NCI-H1417 (cell line): ENCODE measurements at regions not wholly inside any gene's neighbourhood (a gene's known extent, or its start where the extent isn't known, plus 50 kb on each side); places are given as distances from the start of the nearest gene placed in this dataset.

Experiments used
- DNase-seq, 3 experiments: peaks; one replicate each; lab custom pipeline; 2025; lab: John Stamatoyannopoulos, UW

- no peak for DNase-seq
Observed at GRCh38 chr22:46078241-46079092, 71.9 kb upstream of the PPARA start.

GRCh38 chr22:46079093-46079860 is 71.0 kb upstream of the PPARA start:
- no peak for DNase-seq

GRCh38 chr22:46079861-46080821 is 70.2 kb upstream of the PPARA start:
- peak in 1 of 3 experiments; percentile 23 for DNase-seq

DNA sequence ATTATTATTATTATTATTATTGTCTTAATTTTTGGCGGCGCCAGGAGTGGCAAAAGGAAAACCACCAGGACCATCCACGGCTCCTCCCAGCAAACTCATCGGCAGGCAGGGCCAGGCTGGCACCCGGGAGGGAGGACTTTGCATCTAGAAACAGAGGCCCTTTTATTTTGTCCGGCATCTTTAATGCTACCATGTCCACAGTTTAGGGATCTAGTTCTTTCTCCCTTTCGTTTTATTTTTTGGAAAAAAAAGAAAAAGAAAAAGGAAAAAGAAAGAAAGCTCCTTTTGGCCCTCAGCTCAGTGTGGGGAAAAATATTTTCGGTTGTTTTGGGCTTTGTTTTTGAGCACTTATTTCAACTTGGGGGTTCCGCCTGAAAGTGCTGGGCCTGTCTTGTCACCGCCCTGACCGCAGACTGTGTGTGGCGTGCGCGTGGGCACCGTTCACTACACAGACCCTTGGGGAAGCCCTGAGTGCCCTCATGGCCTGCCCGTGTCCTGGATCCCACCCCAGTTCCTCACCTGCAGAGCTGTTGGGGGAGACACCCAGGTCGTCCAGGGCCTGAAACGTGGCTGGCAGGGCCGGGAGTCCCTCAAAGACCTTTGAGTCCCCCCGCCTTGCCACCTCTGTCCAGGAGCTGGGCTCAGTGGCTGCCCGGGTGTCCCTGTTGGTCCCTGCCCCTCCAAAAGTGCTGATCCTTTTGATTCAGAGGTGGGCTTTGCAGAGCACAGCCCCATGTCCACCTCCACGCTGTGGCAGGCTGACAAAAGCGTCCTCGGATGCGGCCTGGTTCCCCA is 69.1 kb upstream of the PPARA start:
- DNase-seq, result no peak

DNA sequence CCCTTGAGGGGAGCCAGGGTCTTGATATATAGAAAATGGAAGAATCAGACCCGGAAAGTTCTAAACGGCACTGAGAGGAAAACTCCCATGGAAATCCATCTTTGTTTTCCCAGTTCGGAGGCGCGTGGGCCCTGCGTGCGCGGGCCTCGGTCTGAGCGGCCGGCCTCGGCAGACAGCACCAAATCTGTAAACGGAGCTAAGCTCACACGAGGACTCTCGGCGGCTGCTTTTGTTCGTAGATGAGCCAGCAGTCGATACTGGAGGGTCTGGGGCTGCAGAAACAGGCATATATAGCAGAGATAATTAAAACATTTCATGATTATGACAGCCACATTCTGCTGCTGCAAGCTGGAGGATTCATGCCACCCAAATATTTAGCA is 68.5 kb upstream of the PPARA start:
- DNase-seq, result no peak

DNA sequence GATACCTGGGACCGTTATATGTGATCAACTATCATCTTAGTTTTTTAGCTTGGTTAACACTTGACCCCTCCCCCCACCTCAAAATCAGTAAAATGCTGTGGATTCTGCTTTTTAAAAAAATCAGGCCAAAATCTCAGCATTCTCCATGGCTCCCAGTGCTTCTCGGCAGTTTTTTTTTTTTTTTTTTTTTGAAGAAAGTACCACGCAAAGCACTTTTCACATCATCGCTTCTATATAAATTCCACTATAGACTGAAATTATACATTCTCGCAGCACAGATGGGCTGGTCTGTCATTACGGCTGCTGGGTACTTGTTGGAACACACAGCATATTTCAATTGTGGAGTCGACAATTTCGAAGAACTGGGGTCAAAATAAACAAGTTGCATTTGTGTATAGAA is 67.7 kb upstream of the PPARA start:
- no peak for DNase-seq

- DNase-seq, result no peak
Observed at GRCh38 chr22:46083383-46084350, 66.7 kb upstream of the PPARA start.

DNA sequence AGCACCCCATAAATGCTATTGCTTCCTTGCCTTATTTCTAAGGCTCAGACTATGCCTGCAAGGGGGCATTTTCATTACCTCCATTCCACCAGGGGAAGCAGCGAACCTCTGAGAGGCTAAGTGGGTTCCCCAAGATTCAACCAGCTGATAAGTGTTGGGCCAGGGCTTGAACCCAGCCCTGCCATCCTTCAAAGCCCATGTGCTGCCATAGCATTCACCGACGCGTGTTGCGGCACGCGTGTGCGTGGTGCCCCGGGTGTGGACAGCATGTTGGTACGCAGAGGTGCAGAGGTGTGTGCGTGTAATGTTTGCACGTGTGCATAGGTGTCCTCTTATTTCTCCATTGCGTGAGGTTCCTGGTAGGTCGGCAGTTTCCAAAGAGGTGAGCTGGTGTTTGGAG is 66.0 kb upstream of the PPARA start:
- no peak for DNase-seq

DNA sequence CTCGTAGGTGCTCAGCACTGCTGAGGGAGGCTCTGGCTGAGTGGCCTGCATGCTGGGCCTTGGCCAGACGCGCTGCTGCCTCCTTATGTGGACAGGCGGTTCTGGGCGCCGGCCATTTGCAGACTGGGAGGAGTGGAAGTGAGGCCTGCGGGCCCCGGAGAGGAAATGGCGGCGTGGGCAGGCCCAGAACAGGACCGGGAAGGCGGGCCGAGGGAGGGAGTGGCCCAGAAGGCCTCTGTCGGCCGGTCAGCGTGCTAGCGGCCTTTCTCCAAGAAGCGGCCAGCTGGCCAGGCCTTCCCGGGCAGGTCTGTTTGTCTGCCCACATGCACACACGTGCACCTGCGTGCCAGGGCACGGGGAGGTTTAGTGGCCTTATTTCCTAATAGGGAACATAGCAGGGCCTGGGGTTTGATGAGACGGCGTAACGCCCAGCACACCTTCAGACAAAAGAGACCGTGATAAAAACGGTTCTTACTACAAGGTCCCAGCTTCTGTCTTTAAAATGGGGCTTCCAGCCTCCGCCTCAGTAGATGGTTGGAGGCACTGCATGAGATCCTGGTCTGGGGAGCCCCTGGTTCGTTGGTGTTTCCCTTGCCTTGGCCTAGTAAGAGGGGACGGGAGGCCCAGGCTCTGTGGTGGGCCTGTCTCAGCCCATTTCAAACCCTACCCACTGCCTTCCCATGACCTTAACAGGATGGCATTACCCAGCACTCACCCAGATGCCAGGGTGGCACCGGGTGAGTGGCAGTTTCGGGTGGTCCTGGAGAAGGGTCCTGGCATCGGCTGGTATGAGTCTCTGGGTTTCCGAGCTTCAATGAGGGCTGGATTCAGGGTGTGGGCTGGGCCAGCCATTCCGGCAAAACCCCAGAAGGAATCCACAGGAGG is 65.1 kb upstream of the PPARA start:
- DNase-seq, result no peak

DNA sequence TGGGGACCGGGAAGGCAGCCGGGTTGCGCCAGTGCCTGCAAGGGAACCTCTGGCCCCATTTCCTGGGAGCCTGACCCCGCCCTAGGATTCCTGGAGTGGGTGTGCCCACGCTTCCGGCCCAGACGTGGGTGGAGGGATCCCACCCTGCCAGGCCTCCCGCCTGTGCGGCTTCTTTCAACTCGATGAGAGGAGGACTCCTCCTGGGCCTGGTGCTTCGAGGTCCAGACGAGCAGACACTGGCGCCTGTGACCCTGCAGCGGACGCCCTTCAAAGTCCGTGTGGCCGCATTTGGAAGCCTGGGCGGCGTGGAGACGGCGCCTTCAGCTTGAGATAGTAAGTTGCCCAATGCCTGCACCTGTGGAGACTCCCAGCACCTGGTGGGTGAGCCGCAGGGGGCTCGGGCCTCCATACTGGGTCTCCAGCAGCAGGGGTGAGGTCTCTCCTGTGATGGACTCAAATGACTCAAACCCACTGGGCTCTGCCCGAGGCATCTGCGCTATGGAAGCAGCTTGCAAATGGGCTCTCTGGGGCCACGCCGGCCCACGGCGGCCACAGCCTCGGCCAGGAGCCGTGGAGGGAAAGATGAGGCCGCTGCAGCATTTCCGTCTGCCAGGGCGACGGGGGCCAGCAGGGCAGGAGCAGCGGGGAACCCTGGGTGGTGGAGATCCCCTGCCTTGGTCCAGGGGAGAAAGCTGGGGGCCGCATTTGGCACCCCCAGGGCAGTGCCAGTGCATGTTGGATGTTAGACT is 64.3 kb upstream of the PPARA start:
- DNase-seq, result no peak

DNA sequence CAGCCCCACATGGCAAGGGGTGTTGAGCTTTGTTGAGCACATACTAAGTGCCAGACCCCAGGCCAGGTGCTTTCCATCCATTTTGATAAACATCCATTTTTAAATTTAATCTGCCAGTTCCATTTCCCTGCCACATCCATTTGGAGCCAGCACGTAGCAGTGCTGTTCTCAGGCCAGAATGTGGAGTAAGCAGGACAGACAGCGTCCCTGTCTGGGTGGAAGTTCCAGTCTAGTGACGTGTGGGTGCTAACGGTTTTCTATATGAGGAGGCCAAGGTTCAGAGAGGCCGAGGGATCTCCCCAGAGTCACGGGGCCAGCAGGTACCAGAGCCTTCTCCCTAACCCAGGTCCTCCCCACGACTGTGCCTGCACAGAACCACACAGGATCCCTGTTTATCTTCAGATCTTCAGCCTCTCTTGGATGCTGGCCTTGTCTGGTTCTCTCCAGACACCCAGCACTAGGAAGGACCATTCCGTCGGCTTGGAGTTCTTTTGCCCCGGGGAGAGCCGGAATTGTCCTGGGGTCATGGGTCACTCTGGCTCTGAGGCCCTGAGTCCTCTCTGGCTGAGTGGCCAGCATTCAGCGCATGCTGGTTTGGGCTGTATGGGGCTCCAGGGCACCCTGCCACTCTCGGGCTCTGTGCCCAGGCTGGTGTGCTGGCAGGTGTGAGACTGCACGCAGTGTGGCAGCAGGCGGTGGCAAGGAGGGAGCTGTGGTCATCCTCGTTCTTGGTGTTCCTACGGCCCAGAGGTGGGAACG is 63.6 kb upstream of the PPARA start:
- DNase-seq, result no peak

GRCh38 chr22:46087336-46087690 is 63.0 kb upstream of the PPARA start:
- DNase-seq, result no peak

- DNase-seq, result peak in 1 of 3 experiments; percentile 56
Observed at GRCh38 chr22:46087816-46088277, 62.5 kb upstream of the PPARA start.

- DNase-seq, result no peak
Observed at GRCh38 chr22:46088541-46089311, 61.6 kb upstream of the PPARA start.

- no peak for DNase-seq
Observed at GRCh38 chr22:46089426-46090035, 60.8 kb upstream of the PPARA start.

- DNase-seq, result no peak
Observed at GRCh38 chr22:46090036-46090591, 60.2 kb upstream of the PPARA start.
